Lower leg skin (tissue), 4 donors: ENCODE measurements at regions not wholly inside any gene's neighbourhood (a gene's known extent, or its start where the extent isn't known, plus 50 kb on each side); places are given as distances from the start of the nearest gene placed in this dataset.

Experiments used
- DNase-seq, 2 donors: peaks; one replicate each; pipeline ENCODE4 v3.0.0-alpha.2; 2019; ENCODE audit warnings: low spot score in 2 of 2
- H3K4me3 ChIP-seq: fragments of 200-600 bp; sonication (generic); 2 replicates; pipeline ENCODE4 v1.5.1; 2017; ENCODE audit warnings: mild to moderate bottlenecking, low read depth; ENCODE audit not compliant: poor library complexity, severe bottlenecking
- POLR2A ChIP-seq, 2 donors: fragments of 450-650 bp; IDR thresholded peaks; one replicate each; pipeline ENCODE4 v1.6.1; 2016 to 2017; ENCODE audit warnings: antibody characterized with exemption in 2 of 2, mild to moderate bottlenecking in 1 of 2, moderate library complexity in 1 of 2
- WGBS, 2 donors: methylation state at CpG; one replicate each; pipeline ENCODE4 v1.1.5; 2018; 5-methylcytosine and 5-hydroxymethylcytosine counted together
- intact Hi-C: fragments of 100-400 bp; cut with DNase I; formaldehyde crosslinking; loops from one replicate; pipeline ENCODE4 v1.15.0; 2023; ENCODE audit warnings: low total_unique reads
- TF ChIP-seq, protein P1 (sequence below), 3 donors: fragments of 450-650 bp; IDR thresholded peaks; one replicate each; pipeline ENCODE4 v1.5.1; 2016; ENCODE audit warnings: antibody characterized with exemption in 3 of 3, mild to moderate bottlenecking in 3 of 3, moderate library complexity in 2 of 3

DNA sequence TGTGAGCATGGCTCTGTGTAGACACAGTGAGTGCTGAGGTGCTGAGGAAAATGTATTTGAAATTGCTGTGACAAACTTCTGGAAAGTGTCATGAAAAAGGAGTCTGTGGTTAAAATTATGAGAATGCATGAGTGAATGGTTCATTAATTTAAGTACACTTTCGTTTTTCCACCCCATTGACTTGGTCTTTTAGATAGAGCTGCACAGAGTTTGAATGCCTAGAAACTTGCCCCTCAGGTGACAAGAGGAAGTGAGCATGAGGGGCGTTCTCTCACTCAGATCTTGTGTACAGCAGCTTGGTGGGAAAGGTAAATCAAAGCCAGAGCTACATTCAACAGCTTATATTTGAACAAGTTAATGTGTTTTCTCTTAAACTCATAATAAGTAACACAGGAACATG lies 296.8 kb downstream of the WDR72 start:
- TF ChIP-seq POLR2A (IDR thresholded peaks at IDR 0.05), result no peak
- TF ChIP-seq, protein P1, sequence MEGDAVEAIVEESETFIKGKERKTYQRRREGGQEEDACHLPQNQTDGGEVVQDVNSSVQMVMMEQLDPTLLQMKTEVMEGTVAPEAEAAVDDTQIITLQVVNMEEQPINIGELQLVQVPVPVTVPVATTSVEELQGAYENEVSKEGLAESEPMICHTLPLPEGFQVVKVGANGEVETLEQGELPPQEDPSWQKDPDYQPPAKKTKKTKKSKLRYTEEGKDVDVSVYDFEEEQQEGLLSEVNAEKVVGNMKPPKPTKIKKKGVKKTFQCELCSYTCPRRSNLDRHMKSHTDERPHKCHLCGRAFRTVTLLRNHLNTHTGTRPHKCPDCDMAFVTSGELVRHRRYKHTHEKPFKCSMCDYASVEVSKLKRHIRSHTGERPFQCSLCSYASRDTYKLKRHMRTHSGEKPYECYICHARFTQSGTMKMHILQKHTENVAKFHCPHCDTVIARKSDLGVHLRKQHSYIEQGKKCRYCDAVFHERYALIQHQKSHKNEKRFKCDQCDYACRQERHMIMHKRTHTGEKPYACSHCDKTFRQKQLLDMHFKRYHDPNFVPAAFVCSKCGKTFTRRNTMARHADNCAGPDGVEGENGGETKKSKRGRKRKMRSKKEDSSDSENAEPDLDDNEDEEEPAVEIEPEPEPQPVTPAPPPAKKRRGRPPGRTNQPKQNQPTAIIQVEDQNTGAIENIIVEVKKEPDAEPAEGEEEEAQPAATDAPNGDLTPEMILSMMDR (IDR thresholded peaks at IDR 0.05), result no peak
- DNase-seq, result no peak
- intact Hi-C loops, result no loop called here
- WGBS, 2 donors, result 51 to 57% methylated on average over 2 of the region's 2 CpGs
- no peak overlapping the region for H3K4me3 ChIP-seq

DNA sequence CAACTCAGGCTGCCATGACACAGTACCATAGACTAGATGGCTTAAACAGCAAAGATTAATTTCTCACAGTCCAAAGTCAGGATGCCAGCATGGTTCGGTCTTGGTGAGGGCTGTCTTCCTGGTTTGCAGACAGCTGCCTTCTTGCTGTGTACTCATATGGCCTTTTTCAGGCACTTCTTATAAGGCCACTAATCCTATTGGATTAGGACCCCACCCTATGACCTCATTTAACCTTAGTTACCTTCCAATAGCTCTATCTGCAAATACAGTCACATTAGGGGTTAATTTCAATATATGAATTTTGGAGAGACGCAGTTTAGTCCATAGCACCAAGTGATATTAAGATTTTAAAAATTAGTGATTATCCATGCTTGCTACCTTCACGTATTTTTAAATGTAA lies 297.8 kb downstream of the WDR72 start:
- WGBS, 2 donors, result 90 to 92% methylated on average over 3 of the region's 3 CpGs
- intact Hi-C loops, result no loop called here
- DNase-seq, result no peak
- TF ChIP-seq, protein P1 (IDR thresholded peaks at IDR 0.05), result no peak
- TF ChIP-seq POLR2A (IDR thresholded peaks at IDR 0.05), result no peak
- no peak overlapping the region for H3K4me3 ChIP-seq

DNA sequence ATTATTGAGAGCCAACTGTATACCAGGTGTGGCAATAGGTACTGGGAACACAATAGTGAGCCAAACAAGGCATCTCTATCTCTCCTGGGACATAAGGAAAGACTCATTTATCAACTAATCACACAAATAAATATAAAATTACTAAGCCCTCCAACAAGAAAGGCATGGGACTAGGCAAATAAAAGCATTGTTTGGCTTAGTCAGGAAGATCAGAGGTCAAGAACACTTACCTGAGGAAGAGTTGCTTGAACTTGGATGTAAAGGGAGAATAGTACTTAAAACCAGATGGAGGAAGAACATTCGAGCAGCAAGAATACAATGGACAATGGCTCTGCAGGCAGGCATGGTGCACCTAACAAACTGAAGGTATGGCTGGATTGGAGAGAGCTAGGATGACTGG lies 300.7 kb downstream of the WDR72 start:
- no peak for TF ChIP-seq POLR2A (IDR thresholded peaks at IDR 0.05)
- TF ChIP-seq, protein P1 (IDR thresholded peaks at IDR 0.05), result no peak
- WGBS, 2 donors, result 78 to 79% methylated on average over 1 of the region's 1 CpG

DNA sequence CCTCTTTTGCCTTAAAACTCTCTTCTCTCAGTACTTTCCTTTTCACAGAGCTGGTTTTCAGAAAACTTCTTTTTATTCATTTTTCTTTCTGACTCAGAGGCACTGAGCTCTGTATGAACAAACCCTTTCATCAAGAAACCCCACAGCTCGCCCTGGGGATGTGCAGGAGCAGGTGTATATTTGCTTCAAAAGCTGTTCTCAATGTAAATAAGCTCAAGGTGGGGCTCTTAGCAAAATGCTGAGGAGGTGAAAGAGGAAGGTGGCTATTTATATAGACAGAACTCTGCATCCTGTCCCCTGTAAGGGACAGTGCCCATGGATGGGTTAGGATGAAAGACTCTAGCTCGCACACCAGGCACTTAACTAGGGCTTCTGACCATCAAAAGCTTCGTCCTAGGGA lies 302.0 kb downstream of the WDR72 start:
- intact Hi-C loops, result no loop called here
- DNase-seq, result no peak
- no peak overlapping the region for H3K4me3 ChIP-seq
- WGBS, 2 donors, result 55 to 59% methylated on average over 3 of the region's 3 CpGs
- no peak for TF ChIP-seq POLR2A (IDR thresholded peaks at IDR 0.05)
- TF ChIP-seq, protein P1 (IDR thresholded peaks at IDR 0.05), result no peak

More for the DNA sequence above, 300.7 kb downstream of the WDR72 start:
- no peak for DNase-seq
- H3K4me3 ChIP-seq, result no peak overlapping the region
- intact Hi-C loops, result no loop called here

DNA sequence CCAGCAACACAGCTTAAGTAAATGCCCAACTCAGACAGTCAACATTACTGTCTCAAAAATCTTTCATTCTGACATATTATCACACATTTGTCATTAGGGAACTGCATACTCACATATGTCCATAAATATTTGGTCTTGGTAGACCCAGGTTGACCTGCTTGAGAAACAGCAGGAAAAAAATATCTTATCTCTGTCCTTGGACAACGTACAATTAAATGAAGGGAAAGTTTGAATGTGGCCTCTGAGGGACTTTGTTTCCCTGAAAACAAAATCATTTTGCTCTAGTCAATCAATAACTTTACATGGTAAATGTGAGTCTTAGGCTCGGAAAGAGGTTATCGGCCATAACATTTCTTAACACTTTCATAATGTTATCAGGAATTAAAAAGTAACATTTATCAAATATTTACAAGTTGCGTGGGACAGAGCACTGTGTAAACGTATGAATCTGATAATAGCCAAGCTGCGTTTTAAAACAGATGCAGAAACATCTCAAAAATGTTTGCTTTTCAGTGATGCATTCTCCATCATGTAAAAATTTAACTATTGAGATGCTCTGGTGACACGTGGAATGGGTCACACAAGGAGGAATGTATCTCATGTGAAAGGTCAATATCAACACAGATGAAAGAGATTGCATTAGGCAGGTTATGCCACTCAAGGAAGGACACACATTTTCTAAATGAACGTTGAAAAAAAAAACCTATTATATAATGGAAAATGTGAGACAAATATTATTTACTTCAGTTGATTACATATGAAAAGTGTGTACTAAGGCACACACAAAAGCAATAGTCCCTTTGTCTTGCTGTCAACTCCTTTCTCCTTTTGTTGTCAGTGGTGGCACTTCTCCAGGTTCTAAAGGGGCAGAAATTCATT lies 304.4 kb downstream of the WDR72 start:
- no peak overlapping the region for H3K4me3 ChIP-seq
- no peak for DNase-seq
- WGBS, 2 donors, result 67 to 71% methylated on average over 8 of the region's 8 CpGs
- intact Hi-C loops, result no loop called here
- TF ChIP-seq, protein P1 (IDR thresholded peaks at IDR 0.05), result no peak
- no peak for TF ChIP-seq POLR2A (IDR thresholded peaks at IDR 0.05)

DNA sequence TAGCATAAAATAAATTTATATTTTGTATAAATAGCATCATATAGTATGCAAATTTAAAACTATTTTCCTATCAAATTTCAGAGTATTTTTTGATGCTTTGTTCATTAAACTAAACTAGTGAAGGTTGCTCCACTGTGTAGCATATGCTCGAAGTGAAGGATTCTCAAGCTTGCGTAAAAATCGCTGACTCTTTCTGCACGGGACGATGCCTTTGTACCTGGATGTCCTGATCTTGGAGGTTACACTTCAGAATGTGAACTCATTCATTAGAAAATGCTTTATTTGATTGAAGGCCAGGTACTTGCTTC lies 305.0 kb downstream of the WDR72 start:
- DNase-seq, result no peak
- intact Hi-C loops, result no loop called here
- no peak overlapping the region for H3K4me3 ChIP-seq
- TF ChIP-seq, protein P1 (IDR thresholded peaks at IDR 0.05), result no peak
- 88 to 95% methylated on average over 5 of the region's 5 CpGs for WGBS, 2 donors
